NCI-H69 (cell line): ENCODE measurements at regions not wholly inside any gene's neighbourhood (a gene's known extent, or its start where the extent isn't known, plus 50 kb on each side); places are given as distances from the start of the nearest gene placed in this dataset.

ENCODE experiments used
- DNase-seq: peaks from one replicate; lab custom pipeline; 2025; lab: John Stamatoyannopoulos, UW

GRCh38 chr2:183284606-183285005, 160.4 kb downstream of the NUP35 start:
- DNase-seq = no peak

GRCh38 chr2:183291436-183291835, 167.2 kb downstream of the NUP35 start:
- DNase-seq = no peak

GRCh38 chr2:183292028-183292427, 167.8 kb downstream of the NUP35 start:
- no peak for DNase-seq

GRCh38 chr2:183339311-183339710, 215.1 kb downstream of the NUP35 start:
- no peak for DNase-seq

- DNase-seq = no peak
Measured at GRCh38 chr2:183341057-183341456, 216.8 kb downstream of the NUP35 start.

GRCh38 chr2:183347969-183348368, 223.7 kb downstream of the NUP35 start:
- DNase-seq = no peak

GRCh38 chr2:183348492-183348891, 224.2 kb downstream of the NUP35 start:
- peak; percentile 15 for DNase-seq

- peak; percentile 57 for DNase-seq
Measured at GRCh38 chr2:183349091-183349490, 224.8 kb downstream of the NUP35 start.

- DNase-seq = no peak
Measured at GRCh38 chr2:183359867-183360266, 235.6 kb downstream of the NUP35 start.

- DNase-seq = no peak
Measured at GRCh38 chr2:183371545-183371944, 247.3 kb downstream of the NUP35 start.

GRCh38 chr2:183375821-183376220, 251.6 kb downstream of the NUP35 start:
- no peak for DNase-seq

GRCh38 chr2:183383854-183384253, 259.6 kb downstream of the NUP35 start:
- no peak for DNase-seq

GRCh38 chr2:183389546-183390080, 265.4 kb downstream of the NUP35 start:
- no peak for DNase-seq

GRCh38 chr2:183390109-183390508, 265.9 kb downstream of the NUP35 start:
- DNase-seq = no peak

GRCh38 chr2:183404392-183404791, 280.1 kb downstream of the NUP35 start:
- no peak for DNase-seq

- peak; percentile 49 for DNase-seq
Measured at GRCh38 chr2:183408562-183408961, 284.3 kb downstream of the NUP35 start.

GRCh38 chr2:183409662-183410061, 285.4 kb downstream of the NUP35 start:
- no peak for DNase-seq

- no peak for DNase-seq
Measured at GRCh38 chr2:183416753-183417152, 292.5 kb downstream of the NUP35 start.

GRCh38 chr2:183426825-183427224, 302.6 kb downstream of the NUP35 start:
- DNase-seq = no peak

GRCh38 chr2:183427558-183427957, 303.3 kb downstream of the NUP35 start:
- DNase-seq = no peak

GRCh38 chr2:183428881-183429280, 304.6 kb downstream of the NUP35 start:
- no peak for DNase-seq

GRCh38 chr2:183438541-183438940, 314.3 kb downstream of the NUP35 start:
- no peak for DNase-seq

GRCh38 chr2:183455056-183455455, 330.8 kb downstream of the NUP35 start:
- DNase-seq = no peak

GRCh38 chr2:183456177-183456576, 331.9 kb downstream of the NUP35 start:
- DNase-seq = no peak

- DNase-seq = no peak
Measured at GRCh38 chr2:183458460-183458859, 334.2 kb downstream of the NUP35 start.
